Heart right ventricle (tissue), 16 donors: ENCODE measurements at regions not wholly inside any gene's neighbourhood (a gene's known extent, or its start where the extent isn't known, plus 50 kb on each side); places are given as distances from the start of the nearest gene placed in this dataset.

ENCODE experiments used
- ATAC-seq, 8 donors: fragments of 200-7000 bp; cut with Tn5 transposase; one replicate each; pipeline ENCODE4 v1.9.1; 2020; ENCODE audit warnings: mild to moderate bottlenecking in 8 of 8, moderate library complexity in 8 of 8, moderate number of reproducible peaks in 1 of 8
- DNase-seq, 2 donors: peaks; one replicate each; pipeline ENCODE4 v3.0.0-alpha.2; 2020
- H3K27ac ChIP-seq, 10 donors: fragments of 200-600 bp; sonication (generic) in 2 of 10; one replicate each; pipeline versions ENCODE4 v1.5.0 to v1.8.0; 2020 to 2022; ENCODE audit warnings: mild to moderate bottlenecking in 3 of 10
- H3K27me3 ChIP-seq, 7 donors: fragments of 200-600 bp; one replicate each; pipeline ENCODE4 v1.8.0; 2021 to 2022; ENCODE audit warnings: mild to moderate bottlenecking in 2 of 7
- H3K36me3 ChIP-seq, 9 donors: fragments of 200-600 bp; sonication (generic) in 1 of 9; one replicate each; pipeline versions ENCODE4 v1.5.0 to v1.8.0; 2020 to 2022; ENCODE audit warnings: mild to moderate bottlenecking in 2 of 9
- H3K4me1 ChIP-seq, 9 donors: fragments of 200-600 bp; sonication (generic) in 1 of 9; one replicate each; pipeline versions ENCODE4 v1.5.0 to v1.8.0; 2020 to 2022; ENCODE audit warnings: mild to moderate bottlenecking in 4 of 9
- H3K4me3 ChIP-seq, 10 donors: fragments of 200-600 bp; sonication (generic) in 2 of 10; one replicate each; pipeline versions ENCODE4 v1.5.0 to v1.8.0; 2020 to 2022; ENCODE audit warnings: mild to moderate bottlenecking in 7 of 10, moderate library complexity in 2 of 10
- H3K9me3 ChIP-seq, 11 donors: fragments of 200-600 bp in 10 of 11; sonication (generic) in 2 of 11; one replicate each; pipeline versions ENCODE4 v1.5.0 to v1.8.0; 2013 to 2022; ENCODE audit warnings: mild to moderate bottlenecking in 2 of 11, control low read depth in 1 of 11, moderate library complexity in 1 of 11
- WGBS, 2 donors: extraction: QIAGEN DNeasy Blood & Tissue Kit; methylation state at CpG; one replicate each; pipeline ENCODE4 v1.1.7; 2013; ENCODE audit warnings: inconsistent platforms in 1 of 2; 5-methylcytosine and 5-hydroxymethylcytosine counted together
- intact Hi-C, 10 donors: fragments of 100-400 bp; cut with DNase I; formaldehyde crosslinking; loops; one replicate each; pipeline versions ENCODE4 v1.11.1 to v1.14.2; 2022
- TF ChIP-seq, protein P1 (sequence below), 9 donors: fragments of 200-600 bp; sonication (generic) in 2 of 9; IDR thresholded peaks; one replicate each; pipeline versions ENCODE4 v1.5.0 to v1.8.0; 2021 to 2022; ENCODE audit warnings: antibody characterized with exemption in 9 of 9, mild to moderate bottlenecking in 5 of 9, moderate library complexity in 1 of 9
- donor health status: Arrhythmogenic right ventricular cardiomyopathy.
- donor health status: ischemic (EF 13 %, LVEDD 7.1; RV severe dilation, severe dysfunction).
- donor health status: healthy with polysubstance abuse.
- donor health status: DM: no; HTN: yes; CAD: no.
- donor health status: DM: no; HTN: no; CAD: no.
- donor health status: ischemic (EF 25% LVEDD 6.9; RV normal size, moderate dysfunction).
- donor health status: ischemic (EF 25% LVEDD 5.7; RV mildly dilated, moderate dysfunction).
- donor health status: healthy.
- donor health status: DM: yes; HTN: yes; CAD: no.
- donor health status: Ischemic cardiomyopathy.
- donor health status: ischemic (EF 35%, LVEDD 5.7; RV mildly dilated, moderate dysfunction).
- donor health status: nonischemic (EF 11% LVEDD 7.7; RV severe dilation, severe dysfunction).
- donor health status: DM: yes; HTN: yes; CAD: no.
- donor health status: PGD.
- donor health status: ischemic (EF 29% LVEDD 5.4; RV normal size, mild dysfunction).
- donor health status: nonischemic (EF 23%, LVEDD 6.1; RV moderate dilation, normal function).

DNA sequence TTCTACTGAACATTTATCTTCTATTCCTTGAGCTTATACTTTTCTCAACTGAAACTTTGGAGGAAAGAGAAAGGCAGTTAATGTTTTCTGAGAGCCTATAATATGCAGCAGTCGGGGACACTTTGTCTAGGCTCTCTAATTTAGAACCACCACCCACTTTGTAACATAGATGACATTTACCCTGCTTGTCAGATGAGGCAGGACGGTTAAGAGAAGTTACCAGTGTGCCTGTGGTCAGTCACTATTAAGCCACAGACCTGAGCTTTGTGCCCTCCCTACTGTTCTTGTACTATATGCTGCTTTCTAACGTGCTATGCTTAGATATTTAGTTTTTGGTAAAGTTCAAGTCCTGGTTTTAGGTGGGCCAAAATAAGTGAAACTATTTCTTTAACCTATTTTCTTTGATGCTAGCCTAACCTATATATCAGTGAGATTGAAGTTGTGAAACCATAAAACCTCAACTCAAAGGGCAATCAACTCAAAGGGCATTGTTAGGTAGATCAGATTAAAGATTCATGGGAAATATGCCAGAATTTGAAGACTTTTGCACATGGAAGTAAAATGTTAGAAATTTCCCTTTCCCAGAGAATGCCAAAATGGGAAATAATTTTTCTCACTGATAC lies 156.5 kb upstream of the AGR3 start:
- intact Hi-C loops, result no loop called here
- no peak overlapping the region for H3K27ac ChIP-seq
- H3K4me1 ChIP-seq, result peaks cover 0 to 59% (median 27%) of the 10 kb centered on the region in 9 donors
- H3K9me3 ChIP-seq, result no peaks in the 10 kb centered on the region
- H3K4me3 ChIP-seq, result no peak overlapping the region
- no peaks in the 10 kb centered on the region for H3K36me3 ChIP-seq
- TF ChIP-seq, protein P1, sequence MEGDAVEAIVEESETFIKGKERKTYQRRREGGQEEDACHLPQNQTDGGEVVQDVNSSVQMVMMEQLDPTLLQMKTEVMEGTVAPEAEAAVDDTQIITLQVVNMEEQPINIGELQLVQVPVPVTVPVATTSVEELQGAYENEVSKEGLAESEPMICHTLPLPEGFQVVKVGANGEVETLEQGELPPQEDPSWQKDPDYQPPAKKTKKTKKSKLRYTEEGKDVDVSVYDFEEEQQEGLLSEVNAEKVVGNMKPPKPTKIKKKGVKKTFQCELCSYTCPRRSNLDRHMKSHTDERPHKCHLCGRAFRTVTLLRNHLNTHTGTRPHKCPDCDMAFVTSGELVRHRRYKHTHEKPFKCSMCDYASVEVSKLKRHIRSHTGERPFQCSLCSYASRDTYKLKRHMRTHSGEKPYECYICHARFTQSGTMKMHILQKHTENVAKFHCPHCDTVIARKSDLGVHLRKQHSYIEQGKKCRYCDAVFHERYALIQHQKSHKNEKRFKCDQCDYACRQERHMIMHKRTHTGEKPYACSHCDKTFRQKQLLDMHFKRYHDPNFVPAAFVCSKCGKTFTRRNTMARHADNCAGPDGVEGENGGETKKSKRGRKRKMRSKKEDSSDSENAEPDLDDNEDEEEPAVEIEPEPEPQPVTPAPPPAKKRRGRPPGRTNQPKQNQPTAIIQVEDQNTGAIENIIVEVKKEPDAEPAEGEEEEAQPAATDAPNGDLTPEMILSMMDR (IDR thresholded peaks at IDR 0.05), result no peak
- no peaks in the 10 kb centered on the region for H3K27me3 ChIP-seq
- WGBS, 2 donors, result 85 to 88% methylated on average over 3 of the region's 3 CpGs
- ATAC-seq, result no peak
- DNase-seq, result no peak

- Histone ChIP-seq H3K27me3 (no peaks in the 10 kb centered on the region), H3K27ac (peak overlapping the region in 1 of 10 donors; percentile 41), H3K4me3 (no peak overlapping the region), H3K4me1 (peaks cover 0 to 62% (median 28%) of the 10 kb centered on the region in 9 donors), H3K9me3 (no peaks in the 10 kb centered on the region), H3K36me3 (no peaks in the 10 kb centered on the region)
- TF ChIP-seq, protein P1 (IDR thresholded peaks at IDR 0.05), result no peak
- intact Hi-C loops, result no loop called here
- 55 to 57% methylated on average over 2 of the region's 2 CpGs for WGBS, 2 donors
- DNase-seq (no peak), ATAC-seq (no peak)
Measured at GRCh38 chr7:17038783-17039170, 157.0 kb upstream of the AGR3 start.

DNA sequence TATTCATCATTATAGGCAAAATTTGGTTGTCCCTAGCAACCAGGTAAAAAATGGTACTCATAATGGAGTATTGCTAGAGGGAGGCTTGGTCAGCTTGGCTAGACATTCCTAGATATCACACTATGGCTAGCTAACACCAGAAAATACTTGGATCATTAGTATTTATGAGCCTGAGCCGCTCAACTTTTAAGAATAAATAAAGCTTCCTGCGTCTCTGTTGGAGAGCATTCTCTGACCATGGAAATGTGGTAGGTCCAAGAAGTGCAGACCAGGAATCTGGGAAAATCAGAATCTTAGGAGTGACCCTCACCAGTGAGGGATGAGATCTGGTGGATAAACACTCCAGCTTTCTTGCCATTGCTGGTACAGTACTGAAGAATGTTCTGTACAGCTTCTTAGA lies 157.6 kb upstream of the AGR3 start:
- H3K27me3 ChIP-seq, result no peaks in the 10 kb centered on the region
- H3K27ac ChIP-seq, result peak overlapping the region in 1 of 10 donors; percentile 41
- TF ChIP-seq, protein P1 (IDR thresholded peaks at IDR 0.05), result no peak
- ATAC-seq, result no peak
- peaks cover 0 to 68% (median 28%) of the 10 kb centered on the region in 9 donors for H3K4me1 ChIP-seq
- H3K4me3 ChIP-seq, result no peak overlapping the region
- intact Hi-C loops, result no loop called here
- no peaks in the 10 kb centered on the region for H3K9me3 ChIP-seq
- 99 to 100% methylated on average over 2 of the region's 2 CpGs for WGBS, 2 donors
- DNase-seq, result no peak
- no peaks in the 10 kb centered on the region for H3K36me3 ChIP-seq

- no peak for ATAC-seq
- Histone ChIP-seq H3K36me3 (no peaks in the 10 kb centered on the region), H3K4me3 (peak overlapping the region in 1 of 10 donors; percentile 2), H3K27me3 (no peaks in the 10 kb centered on the region), H3K9me3 (no peaks in the 10 kb centered on the region), H3K4me1 (peaks cover 0 to 68% (median 28%) of the 10 kb centered on the region in 9 donors), H3K27ac (peak overlapping the region in 5 of 10 donors; percentile 22 to 55 (median 45))
- 43 to 55% methylated on average over 4 of the region's 4 CpGs for WGBS, 2 donors
- intact Hi-C loops, result no loop called here
- DNase-seq, result no peak
- TF ChIP-seq, protein P1 (IDR thresholded peaks at IDR 0.05), result no peak
Measured at GRCh38 chr7:17040716-17041115, 158.9 kb upstream of the AGR3 start.
